ENCODE measurements at regions not wholly inside any gene's neighbourhood (a gene's known extent, or its start where the extent isn't known, plus 50 kb on each side); places are given as distances from the start of the nearest gene placed in this dataset.

DNA sequence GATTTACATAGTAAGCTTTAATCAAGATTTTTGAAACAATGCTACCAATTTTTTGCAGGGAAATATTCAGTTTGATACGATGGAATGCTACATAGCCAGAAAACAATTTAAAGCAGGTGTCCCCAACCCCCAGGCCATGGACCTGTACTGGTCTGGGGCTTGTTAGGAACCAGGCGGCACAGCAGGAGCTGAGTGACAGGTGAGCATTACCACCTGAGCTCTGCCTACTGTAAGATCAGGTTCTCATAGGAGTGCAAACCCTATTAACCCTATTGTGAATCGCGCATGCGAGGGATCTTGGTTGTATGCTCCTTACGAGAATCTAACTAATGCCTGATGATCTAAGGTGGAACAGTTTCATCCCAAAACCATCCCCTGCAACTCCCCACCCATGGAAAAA is 322.6 kb upstream of the NECTIN3 start:
- BruUV-seq (replicated peaks): no TSS peak
- ChIA-PET CTCF (no interaction called here), SMC1A (ENCODE audit: uncharacterized antibody, unreplicated experiment) (interaction anchor here (1.1 kb wide), 1 partner anchor 148 kb away, joined by 3 read pairs; no protein-coding TSS in a partner anchor), RAD21 (ENCODE audit: unreplicated experiment) (no interaction called here), POLR2A (no interaction called here)
- TF ChIP-seq RB1 (IDR thresholded peaks at IDR 0.05; ENCODE audit: borderline replicate concordance) (no peak), KLF5 (IDR thresholded peaks at IDR 0.05; ENCODE audit: partially characterized antibody) (no peak), ZZZ3 (IDR thresholded peaks at IDR 0.05; ENCODE audit: control insufficient read depth, insufficient read length, low read depth) (no peak), ZSCAN29 (IDR thresholded peaks at IDR 0.05) (no peak), SP1 (IDR thresholded peaks at IDR 0.05; ENCODE audit: low read depth, low read length) (no peak), ESRRA (IDR thresholded peaks at IDR 0.05; ENCODE audit: low read length) (no peak), IKZF2 (IDR thresholded peaks at IDR 0.05) (no peak), MEF2B (IDR thresholded peaks at IDR 0.05; ENCODE audit: partially characterized antibody, poor library complexity, severe bottlenecking) (no peak), NFIC (IDR thresholded peaks at IDR 0.05; ENCODE audit: low read depth, low read length) (no peak), TCF7 (IDR thresholded peaks at IDR 0.05; ENCODE audit: borderline replicate concordance) (no peak), CBFB (IDR thresholded peaks at IDR 0.05; ENCODE audit: low read depth) (no peak)
- TF ChIP-seq, protein P1, sequence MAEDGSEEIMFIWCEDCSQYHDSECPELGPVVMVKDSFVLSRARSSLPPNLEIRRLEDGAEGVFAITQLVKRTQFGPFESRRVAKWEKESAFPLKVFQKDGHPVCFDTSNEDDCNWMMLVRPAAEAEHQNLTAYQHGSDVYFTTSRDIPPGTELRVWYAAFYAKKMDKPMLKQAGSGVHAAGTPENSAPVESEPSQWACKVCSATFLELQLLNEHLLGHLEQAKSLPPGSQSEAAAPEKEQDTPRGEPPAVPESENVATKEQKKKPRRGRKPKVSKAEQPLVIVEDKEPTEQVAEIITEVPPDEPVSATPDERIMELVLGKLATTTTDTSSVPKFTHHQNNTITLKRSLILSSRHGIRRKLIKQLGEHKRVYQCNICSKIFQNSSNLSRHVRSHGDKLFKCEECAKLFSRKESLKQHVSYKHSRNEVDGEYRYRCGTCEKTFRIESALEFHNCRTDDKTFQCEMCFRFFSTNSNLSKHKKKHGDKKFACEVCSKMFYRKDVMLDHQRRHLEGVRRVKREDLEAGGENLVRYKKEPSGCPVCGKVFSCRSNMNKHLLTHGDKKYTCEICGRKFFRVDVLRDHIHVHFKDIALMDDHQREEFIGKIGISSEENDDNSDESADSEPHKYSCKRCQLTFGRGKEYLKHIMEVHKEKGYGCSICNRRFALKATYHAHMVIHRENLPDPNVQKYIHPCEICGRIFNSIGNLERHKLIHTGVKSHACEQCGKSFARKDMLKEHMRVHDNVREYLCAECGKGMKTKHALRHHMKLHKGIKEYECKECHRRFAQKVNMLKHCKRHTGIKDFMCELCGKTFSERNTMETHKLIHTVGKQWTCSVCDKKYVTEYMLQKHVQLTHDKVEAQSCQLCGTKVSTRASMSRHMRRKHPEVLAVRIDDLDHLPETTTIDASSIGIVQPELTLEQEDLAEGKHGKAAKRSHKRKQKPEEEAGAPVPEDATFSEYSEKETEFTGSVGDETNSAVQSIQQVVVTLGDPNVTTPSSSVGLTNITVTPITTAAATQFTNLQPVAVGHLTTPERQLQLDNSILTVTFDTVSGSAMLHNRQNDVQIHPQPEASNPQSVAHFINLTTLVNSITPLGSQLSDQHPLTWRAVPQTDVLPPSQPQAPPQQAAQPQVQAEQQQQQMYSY (CRISPR knock-in tag; IDR thresholded peaks at IDR 0.05): no peak
- TF ChIP-seq, protein P2, sequence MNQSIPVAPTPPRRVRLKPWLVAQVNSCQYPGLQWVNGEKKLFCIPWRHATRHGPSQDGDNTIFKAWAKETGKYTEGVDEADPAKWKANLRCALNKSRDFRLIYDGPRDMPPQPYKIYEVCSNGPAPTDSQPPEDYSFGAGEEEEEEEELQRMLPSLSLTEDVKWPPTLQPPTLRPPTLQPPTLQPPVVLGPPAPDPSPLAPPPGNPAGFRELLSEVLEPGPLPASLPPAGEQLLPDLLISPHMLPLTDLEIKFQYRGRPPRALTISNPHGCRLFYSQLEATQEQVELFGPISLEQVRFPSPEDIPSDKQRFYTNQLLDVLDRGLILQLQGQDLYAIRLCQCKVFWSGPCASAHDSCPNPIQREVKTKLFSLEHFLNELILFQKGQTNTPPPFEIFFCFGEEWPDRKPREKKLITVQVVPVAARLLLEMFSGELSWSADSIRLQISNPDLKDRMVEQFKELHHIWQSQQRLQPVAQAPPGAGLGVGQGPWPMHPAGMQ (IDR thresholded peaks at IDR 0.05; ENCODE audit: borderline replicate concordance): no peak
- DNase-seq (ENCODE audit: low read depth, low spot score) (no peak), ATAC-seq (no peak), FAIRE-seq (no peak)
- no peaks in the 10 kb centered on the region for H3K9me3 ChIP-seq (replicated peaks; ENCODE audit: control insufficient read depth, insufficient read depth, low read length)
- no peak overlapping the region for H3K4me3 ChIP-seq
- WGBS (ENCODE audit: insufficient coverage, insufficient replicate concordance, low lambda C conversion rate, missing lambda C conversion rate): 42% methylated on average over 6 of the region's 6 CpGs
- no peak overlapping the region for H3K4me2 ChIP-seq (ENCODE audit: control insufficient read depth, insufficient read depth)
- H3K79me2 ChIP-seq (ENCODE audit: control insufficient read depth, insufficient read depth, low read length): no peaks in the 10 kb centered on the region
- in situ Hi-C loops (cut with MboI): no loop called here
- no peaks in the 10 kb centered on the region for H4K20me1 ChIP-seq (ENCODE audit: control insufficient read depth, insufficient read depth)
- H3K4me1 ChIP-seq (ENCODE audit: control insufficient read depth, insufficient read depth, low read length): no peaks in the 10 kb centered on the region
- H3K9ac ChIP-seq (ENCODE audit: control insufficient read depth, insufficient read depth, low read length): no peak overlapping the region
- H2AFZ ChIP-seq (ENCODE audit: control insufficient read depth, low read depth, low read length): no peak overlapping the region
- no peak overlapping the region for H3K27ac ChIP-seq (ENCODE audit: control insufficient read depth, insufficient read depth)
- no peaks in the 10 kb centered on the region for H3K27me3 ChIP-seq (replicated peaks in 1 of 2; ENCODE audit: control insufficient read depth in 2 of 2, insufficient read depth in 2 of 2, low read length in 1 of 2)
- intact Hi-C loops (cut with micrococcal nuclease; ENCODE audit: unreplicated experiment): no loop called here
- H3K36me3 ChIP-seq (ENCODE audit: control insufficient read depth in 2 of 2, insufficient read depth in 2 of 2, low read length in 1 of 2): no peaks in the 10 kb centered on the region

Data from GM12878 (cell line).